Tibial nerve (tissue), 4 donors: ENCODE measurements at regions not wholly inside any gene's neighbourhood (a gene's known extent, or its start where the extent isn't known, plus 50 kb on each side); places are given as distances from the start of the nearest gene placed in this dataset.
"Not testable (repeated sequence)": the region's sequence is repeated elsewhere in the genome, so short reads cannot be mapped to it uniquely, and the experiment has no call there.

Experiments
- DNase-seq, 2 donors: peaks; one replicate each; pipeline ENCODE4 v3.0.0-alpha.2; 2019; ENCODE audit warnings: low spot score in 2 of 2
- H3K27ac ChIP-seq, 4 donors: fragments of 200-600 bp; sonication (generic) in 3 of 4; one replicate each; pipeline ENCODE4 v1.5.1; 2017 to 2019; ENCODE audit warnings: mild to moderate bottlenecking in 1 of 4
- H3K27me3 ChIP-seq, 2 donors: fragments of 200-600 bp; sonication (generic) in 1 of 2; one replicate each; pipeline versions ENCODE4 v1.5.1 to v1.6.0; 2017 to 2019
- H3K36me3 ChIP-seq, 3 donors: fragments of 200-600 bp; sonication (generic); one replicate each; pipeline ENCODE4 v1.5.1; 2018 to 2019
- H3K4me1 ChIP-seq, 4 donors: fragments of 200-600 bp; sonication (generic) in 3 of 4; one replicate each; pipeline ENCODE4 v1.5.1; 2017 to 2019
- H3K4me3 ChIP-seq, 4 donors: fragments of 200-600 bp; sonication (generic) in 3 of 4; one replicate each; pipeline ENCODE4 v1.5.1; 2017 to 2019; ENCODE audit warnings: mild to moderate bottlenecking in 1 of 4, moderate library complexity in 1 of 4
- H3K9me3 ChIP-seq, 4 donors: fragments of 200-600 bp; sonication (generic) in 3 of 4; one replicate each; pipeline ENCODE4 v1.5.1; 2017 to 2019
- CTCF ChIP-seq, 5 experiments: fragments of 200-600 bp in 3 of 5; fragments of 450-650 bp in 2 of 5; sonication (generic) in 3 of 5; IDR thresholded peaks; one replicate each; pipeline ENCODE4 v1.5.1; 2016 to 2019; ENCODE audit warnings: antibody characterized with exemption in 5 of 5, mild to moderate bottlenecking in 3 of 5, moderate library complexity in 2 of 5
- EP300 ChIP-seq, 2 donors: sonication (generic); formaldehyde crosslinking; IDR thresholded peaks; one replicate each; pipeline ENCODE4 v1.6.1; 2017; ENCODE audit warnings: antibody characterized with exemption in 2 of 2, mild to moderate bottlenecking in 1 of 2
- POLR2A ChIP-seq, 2 donors: fragments of 450-650 bp; IDR thresholded peaks; one replicate each; pipeline ENCODE4 v1.6.1; 2017; ENCODE audit warnings: antibody characterized with exemption in 2 of 2, mild to moderate bottlenecking in 2 of 2, moderate library complexity in 2 of 2
- WGBS, 2 donors: methylation state at CpG; one replicate each; pipeline ENCODE4 v1.1.5; 2018; 5-methylcytosine and 5-hydroxymethylcytosine counted together

GRCh38 chr14:28626780-28627179 lies 139.8 kb upstream of the FOXG1 start:
- TF ChIP-seq EP300 (IDR thresholded peaks at IDR 0.05) (no peak), CTCF (IDR thresholded peaks at IDR 0.05) (no peak), POLR2A (IDR thresholded peaks at IDR 0.05) (no peak)
- WGBS, 2 donors = 44 to 96% methylated on average over 1 of the region's 1 CpG
- no peak for DNase-seq
- no peak overlapping the region for H3K4me3 ChIP-seq
- H3K36me3 ChIP-seq = no peaks in the 10 kb centered on the region
- no peaks in the 10 kb centered on the region for H3K27me3 ChIP-seq
- no peaks in the 10 kb centered on the region for H3K4me1 ChIP-seq
- H3K9me3 ChIP-seq = peaks cover 0 to 6% (median 2%) of the 10 kb centered on the region in 4 donors
- H3K27ac ChIP-seq = no peak overlapping the region

- Histone ChIP-seq H3K9me3 (peaks cover 0 to 9% (median 4%) of the 10 kb centered on the region in 4 donors), H3K4me3 (no peak overlapping the region), H3K36me3 (no peaks in the 10 kb centered on the region), H3K27ac (no peak overlapping the region), H3K27me3 (no peaks in the 10 kb centered on the region), H3K4me1 (no peaks in the 10 kb centered on the region)
- TF ChIP-seq POLR2A (IDR thresholded peaks at IDR 0.05) (no peak), CTCF (IDR thresholded peaks at IDR 0.05) (no peak), EP300 (IDR thresholded peaks at IDR 0.05) (no peak)
- no peak for DNase-seq
- WGBS, 2 donors = 88 to 92% methylated on average over 4 of the region's 4 CpGs
Measured at GRCh38 chr14:28629328-28630004, 137.1 kb upstream of the FOXG1 start.

- Histone ChIP-seq H3K4me1 (no peaks in the 10 kb centered on the region), H3K27ac (no peak overlapping the region), H3K4me3 (no peak overlapping the region), H3K9me3 (peaks cover 0 to 9% (median 4%) of the 10 kb centered on the region in 4 donors), H3K36me3 (no peaks in the 10 kb centered on the region), H3K27me3 (no peaks in the 10 kb centered on the region)
- no peak for DNase-seq
- 52 to 60% methylated on average over 3 of the region's 3 CpGs for WGBS, 2 donors
- TF ChIP-seq POLR2A (IDR thresholded peaks at IDR 0.05) = no peak
- TF ChIP-seq CTCF (IDR thresholded peaks at IDR 0.05) = no peak
- TF ChIP-seq EP300 (IDR thresholded peaks at IDR 0.05) = no peak
Measured at GRCh38 chr14:28630100-28630499, 136.5 kb upstream of the FOXG1 start.

- TF ChIP-seq EP300 (IDR thresholded peaks at IDR 0.05) (no peak), CTCF (IDR thresholded peaks at IDR 0.05) (peak in 4 of 5 experiments; percentile 21 to 45 (median 28))
- H3K4me1 ChIP-seq = no peaks in the 10 kb centered on the region
- H3K4me3 ChIP-seq = no peak overlapping the region
- no peaks in the 10 kb centered on the region for H3K36me3 ChIP-seq
- 0 to 4% methylated on average over 7 of the region's 7 CpGs for WGBS, 2 donors
- H3K9me3 ChIP-seq = peaks cover 0 to 9% (median 4%) of the 10 kb centered on the region in 4 donors
- no peaks in the 10 kb centered on the region for H3K27me3 ChIP-seq
- no peak overlapping the region for H3K27ac ChIP-seq
- DNase-seq = peak in 1 of 2 donors; percentile 6
Measured at GRCh38 chr14:28635387-28635786, 131.2 kb upstream of the FOXG1 start.

GRCh38 chr14:28635816-28636215 lies 130.8 kb upstream of the FOXG1 start:
- not testable (repeated sequence) for H3K4me3 ChIP-seq, H3K27me3 ChIP-seq, DNase-seq, H3K27ac ChIP-seq, H3K4me1 ChIP-seq, H3K9me3 ChIP-seq, H3K36me3 ChIP-seq
- TF ChIP-seq CTCF (IDR thresholded peaks at IDR 0.05) = peak in 1 of 5 experiments; percentile 5
- 60 to 63% methylated on average over 2 of the region's 2 CpGs for WGBS, 2 donors

- 91 to 98% methylated on average over 6 of the region's 6 CpGs for WGBS, 2 donors
- not testable (repeated sequence) for H3K4me1 ChIP-seq, DNase-seq, H3K9me3 ChIP-seq, H3K36me3 ChIP-seq, H3K4me3 ChIP-seq, H3K27me3 ChIP-seq, H3K27ac ChIP-seq
Measured at GRCh38 chr14:28641189-28641588, 125.4 kb upstream of the FOXG1 start.
